ENCODE measurements at regions not wholly inside any gene's neighbourhood (a gene's known extent, or its start where the extent isn't known, plus 50 kb on each side); places are given as distances from the start of the nearest gene placed in this dataset.
"Not testable (repeated sequence)": the region's sequence is repeated elsewhere in the genome, so short reads cannot be mapped to it uniquely, and the experiment has no call there.

GRCh38 chr1:83405789-83406188 lies 593.1 kb downstream of the TTLL7 start:
- TF ChIP-seq CTCF (IDR thresholded peaks at IDR 0.05; ENCODE audit: low read length); EZH2 (IDR thresholded peaks at IDR 0.05; ENCODE audit: borderline replicate concordance, low read length): not testable (repeated sequence)
